ENCODE measurements at regions not wholly inside any gene's neighbourhood (a gene's known extent, or its start where the extent isn't known, plus 50 kb on each side); places are given as distances from the start of the nearest gene placed in this dataset.

- no peaks in the 10 kb centered on the region for H3K9me3 ChIP-seq (ENCODE audit: control insufficient read depth in 2 of 2, low read length in 2 of 2)
- H3K36me3 ChIP-seq (ENCODE audit: control insufficient read depth in 2 of 2, insufficient read depth in 2 of 2, low read length in 2 of 2), result no peaks in the 10 kb centered on the region
- H3K9ac ChIP-seq (ENCODE audit: low read length in 2 of 2), result no peak overlapping the region
- no peak overlapping the region for H3K27ac ChIP-seq (ENCODE audit: low read length)
- H3K27me3 ChIP-seq (ENCODE audit: control insufficient read depth in 1 of 2, insufficient read depth in 2 of 2, low read length in 2 of 2), result no peaks in the 10 kb centered on the region
- H3K4me1 ChIP-seq (ENCODE audit: control insufficient read depth, insufficient read depth, low read length), result no peaks in the 10 kb centered on the region
- no peak overlapping the region for H3K4me3 ChIP-seq (ENCODE audit: low read length in 2 of 2)
Observed at GRCh38 chr3:28868897-28869296, 412.0 kb upstream of the RBMS3 start.

GRCh38 chr3:28877912-28878311 lies 403.0 kb upstream of the RBMS3 start:
- Histone ChIP-seq H3K36me3 (ENCODE audit: control insufficient read depth in 2 of 2, insufficient read depth in 2 of 2, low read length in 2 of 2) (no peaks in the 10 kb centered on the region), H3K9ac (ENCODE audit: low read length in 2 of 2) (no peak overlapping the region), H3K4me3 (ENCODE audit: low read length in 2 of 2) (no peak overlapping the region), H3K4me1 (ENCODE audit: control insufficient read depth, insufficient read depth, low read length) (no peaks in the 10 kb centered on the region), H3K27ac (ENCODE audit: low read length) (no peak overlapping the region), H3K9me3 (ENCODE audit: control insufficient read depth in 2 of 2, low read length in 2 of 2) (no peaks in the 10 kb centered on the region), H3K27me3 (ENCODE audit: control insufficient read depth in 1 of 2, insufficient read depth in 2 of 2, low read length in 2 of 2) (no peaks in the 10 kb centered on the region)

GRCh38 chr3:28890373-28890772 lies 390.5 kb upstream of the RBMS3 start:
- no peaks in the 10 kb centered on the region for H3K27me3 ChIP-seq (ENCODE audit: control insufficient read depth in 1 of 2, insufficient read depth in 2 of 2, low read length in 2 of 2)
- no peak overlapping the region for H3K27ac ChIP-seq (ENCODE audit: low read length)
- H3K4me1 ChIP-seq (ENCODE audit: control insufficient read depth, insufficient read depth, low read length), result no peaks in the 10 kb centered on the region
- H3K9me3 ChIP-seq (ENCODE audit: control insufficient read depth in 2 of 2, low read length in 2 of 2), result no peaks in the 10 kb centered on the region
- no peak overlapping the region for H3K4me3 ChIP-seq (ENCODE audit: low read length in 2 of 2)
- no peaks in the 10 kb centered on the region for H3K36me3 ChIP-seq (ENCODE audit: control insufficient read depth in 2 of 2, insufficient read depth in 2 of 2, low read length in 2 of 2)
- no peak overlapping the region for H3K9ac ChIP-seq (ENCODE audit: low read length in 2 of 2)

- Histone ChIP-seq H3K36me3 (ENCODE audit: control insufficient read depth in 2 of 2, insufficient read depth in 2 of 2, low read length in 2 of 2) (no peaks in the 10 kb centered on the region), H3K27me3 (ENCODE audit: control insufficient read depth in 1 of 2, insufficient read depth in 2 of 2, low read length in 2 of 2) (no peaks in the 10 kb centered on the region), H3K4me3 (ENCODE audit: low read length in 2 of 2) (no peak overlapping the region), H3K9ac (ENCODE audit: low read length in 2 of 2) (no peak overlapping the region), H3K9me3 (ENCODE audit: control insufficient read depth in 2 of 2, low read length in 2 of 2) (no peaks in the 10 kb centered on the region), H3K4me1 (ENCODE audit: control insufficient read depth, insufficient read depth, low read length) (no peaks in the 10 kb centered on the region), H3K27ac (ENCODE audit: low read length) (no peak overlapping the region)
Observed at GRCh38 chr3:28891485-28891884, 389.4 kb upstream of the RBMS3 start.

- H3K4me3 ChIP-seq (ENCODE audit: low read length in 2 of 2), result no peak overlapping the region
- no peak overlapping the region for H3K27ac ChIP-seq (ENCODE audit: low read length)
- no peak overlapping the region for H3K9ac ChIP-seq (ENCODE audit: low read length in 2 of 2)
- no peaks in the 10 kb centered on the region for H3K4me1 ChIP-seq (ENCODE audit: control insufficient read depth, insufficient read depth, low read length)
- H3K9me3 ChIP-seq (ENCODE audit: control insufficient read depth in 2 of 2, low read length in 2 of 2), result no peaks in the 10 kb centered on the region
- no peaks in the 10 kb centered on the region for H3K36me3 ChIP-seq (ENCODE audit: control insufficient read depth in 2 of 2, insufficient read depth in 2 of 2, low read length in 2 of 2)
- no peaks in the 10 kb centered on the region for H3K27me3 ChIP-seq (ENCODE audit: control insufficient read depth in 1 of 2, insufficient read depth in 2 of 2, low read length in 2 of 2)
Observed at GRCh38 chr3:28900301-28900700, 380.6 kb upstream of the RBMS3 start.

- H3K27ac ChIP-seq (ENCODE audit: low read length), result no peak overlapping the region
Observed at GRCh38 chr3:28901018-28901417, 379.9 kb upstream of the RBMS3 start.

GRCh38 chr3:28903171-28903601 lies 377.7 kb upstream of the RBMS3 start:
- no peaks in the 10 kb centered on the region for H3K4me1 ChIP-seq (ENCODE audit: control insufficient read depth, insufficient read depth, low read length)
- H3K36me3 ChIP-seq (ENCODE audit: control insufficient read depth in 2 of 2, insufficient read depth in 2 of 2, low read length in 2 of 2), result no peaks in the 10 kb centered on the region
- H3K9ac ChIP-seq (ENCODE audit: low read length in 2 of 2), result no peak overlapping the region
- H3K9me3 ChIP-seq (ENCODE audit: control insufficient read depth in 2 of 2, low read length in 2 of 2), result no peaks in the 10 kb centered on the region
- H3K4me3 ChIP-seq (ENCODE audit: low read length in 2 of 2), result no peak overlapping the region
- H3K27me3 ChIP-seq (ENCODE audit: control insufficient read depth in 1 of 2, insufficient read depth in 2 of 2, low read length in 2 of 2), result no peaks in the 10 kb centered on the region
- no peak overlapping the region for H3K27ac ChIP-seq (ENCODE audit: low read length)

More at GRCh38 chr3:28901018-28901417, 379.9 kb upstream of the RBMS3 start:
- H3K4me1 ChIP-seq (ENCODE audit: control insufficient read depth, insufficient read depth, low read length), result no peaks in the 10 kb centered on the region
- H3K9me3 ChIP-seq (ENCODE audit: control insufficient read depth in 2 of 2, low read length in 2 of 2), result no peaks in the 10 kb centered on the region
- no peak overlapping the region for H3K4me3 ChIP-seq (ENCODE audit: low read length in 2 of 2)
- H3K9ac ChIP-seq (ENCODE audit: low read length in 2 of 2), result no peak overlapping the region
- no peaks in the 10 kb centered on the region for H3K27me3 ChIP-seq (ENCODE audit: control insufficient read depth in 1 of 2, insufficient read depth in 2 of 2, low read length in 2 of 2)
- H3K36me3 ChIP-seq (ENCODE audit: control insufficient read depth in 2 of 2, insufficient read depth in 2 of 2, low read length in 2 of 2), result no peaks in the 10 kb centered on the region

- no peak overlapping the region for H3K9ac ChIP-seq (ENCODE audit: low read length in 2 of 2)
- no peaks in the 10 kb centered on the region for H3K4me1 ChIP-seq (ENCODE audit: control insufficient read depth, insufficient read depth, low read length)
- no peaks in the 10 kb centered on the region for H3K36me3 ChIP-seq (ENCODE audit: control insufficient read depth in 2 of 2, insufficient read depth in 2 of 2, low read length in 2 of 2)
- H3K27ac ChIP-seq (ENCODE audit: low read length), result no peak overlapping the region
- no peaks in the 10 kb centered on the region for H3K27me3 ChIP-seq (ENCODE audit: control insufficient read depth in 1 of 2, insufficient read depth in 2 of 2, low read length in 2 of 2)
- no peaks in the 10 kb centered on the region for H3K9me3 ChIP-seq (ENCODE audit: control insufficient read depth in 2 of 2, low read length in 2 of 2)
- H3K4me3 ChIP-seq (ENCODE audit: low read length in 2 of 2), result no peak overlapping the region
Observed at GRCh38 chr3:28905798-28906197, 375.1 kb upstream of the RBMS3 start.

GRCh38 chr3:28906561-28907310 lies 374.1 kb upstream of the RBMS3 start:
- no peaks in the 10 kb centered on the region for H3K27me3 ChIP-seq (ENCODE audit: control insufficient read depth in 1 of 2, insufficient read depth in 2 of 2, low read length in 2 of 2)
- H3K9ac ChIP-seq (ENCODE audit: low read length in 2 of 2), result no peak overlapping the region
- H3K27ac ChIP-seq (ENCODE audit: low read length), result no peak overlapping the region
- no peaks in the 10 kb centered on the region for H3K9me3 ChIP-seq (ENCODE audit: control insufficient read depth in 2 of 2, low read length in 2 of 2)
- H3K4me3 ChIP-seq (ENCODE audit: low read length in 2 of 2), result no peak overlapping the region
- no peaks in the 10 kb centered on the region for H3K4me1 ChIP-seq (ENCODE audit: control insufficient read depth, insufficient read depth, low read length)
- no peaks in the 10 kb centered on the region for H3K36me3 ChIP-seq (ENCODE audit: control insufficient read depth in 2 of 2, insufficient read depth in 2 of 2, low read length in 2 of 2)

- Histone ChIP-seq H3K9me3 (ENCODE audit: control insufficient read depth in 2 of 2, low read length in 2 of 2) (no peaks in the 10 kb centered on the region), H3K9ac (ENCODE audit: low read length in 2 of 2) (no peak overlapping the region), H3K4me3 (ENCODE audit: low read length in 2 of 2) (no peak overlapping the region), H3K27ac (ENCODE audit: low read length) (no peak overlapping the region), H3K36me3 (ENCODE audit: control insufficient read depth in 2 of 2, insufficient read depth in 2 of 2, low read length in 2 of 2) (no peaks in the 10 kb centered on the region), H3K4me1 (ENCODE audit: control insufficient read depth, insufficient read depth, low read length) (no peaks in the 10 kb centered on the region), H3K27me3 (ENCODE audit: control insufficient read depth in 1 of 2, insufficient read depth in 2 of 2, low read length in 2 of 2) (no peaks in the 10 kb centered on the region)
Observed at GRCh38 chr3:28907616-28908015, 373.3 kb upstream of the RBMS3 start.

- Histone ChIP-seq H3K9ac (ENCODE audit: low read length in 2 of 2) (no peak overlapping the region), H3K27ac (ENCODE audit: low read length) (no peak overlapping the region), H3K4me1 (ENCODE audit: control insufficient read depth, insufficient read depth, low read length) (peaks cover 4% of the 10 kb centered on the region), H3K9me3 (ENCODE audit: control insufficient read depth in 2 of 2, low read length in 2 of 2) (no peaks in the 10 kb centered on the region), H3K36me3 (ENCODE audit: control insufficient read depth in 2 of 2, insufficient read depth in 2 of 2, low read length in 2 of 2) (no peaks in the 10 kb centered on the region), H3K4me3 (ENCODE audit: low read length in 2 of 2) (no peak overlapping the region), H3K27me3 (ENCODE audit: control insufficient read depth in 1 of 2, insufficient read depth in 2 of 2, low read length in 2 of 2) (no peaks in the 10 kb centered on the region)
Observed at GRCh38 chr3:28912120-28912885, 368.6 kb upstream of the RBMS3 start.

Data from stomach smooth muscle (tissue), 2 donors.